Vagina (tissue), 2 donors: ENCODE measurements at regions not wholly inside any gene's neighbourhood (a gene's known extent, or its start where the extent isn't known, plus 50 kb on each side); places are given as distances from the start of the nearest gene placed in this dataset.

Experiments
- DNase-seq, 2 donors: peaks; one replicate each; pipeline ENCODE4 v3.0.0-alpha.2; 2017; ENCODE audit errors: extremely low spot score in 2 of 2
- H3K27ac ChIP-seq: fragments of 200-600 bp; sonication (generic); one replicate; pipeline ENCODE4 v1.5.1; 2019
- H3K27me3 ChIP-seq: fragments of 200-600 bp; sonication (generic); one replicate; pipeline ENCODE4 v1.5.1; 2019
- H3K36me3 ChIP-seq, 2 donors: fragments of 200-600 bp; sonication (generic); one replicate each; pipeline ENCODE4 v1.5.1; 2017 to 2019
- H3K4me1 ChIP-seq: fragments of 200-600 bp; sonication (generic); one replicate; pipeline ENCODE4 v1.5.1; 2019
- H3K4me3 ChIP-seq, 2 donors: fragments of 200-600 bp; sonication (generic); 1 replicate in 1 of 2; 2 replicates in 1 of 2; pipeline ENCODE4 v1.5.1; 2016 to 2019
- H3K9me3 ChIP-seq: fragments of 200-600 bp; sonication (generic); one replicate; pipeline ENCODE4 v1.5.1; 2019
- CTCF ChIP-seq, 3 experiments: fragments of 450-650 bp in 2 of 3; fragments of 200-600 bp in 1 of 3; sonication (generic) in 1 of 3; IDR thresholded peaks; one replicate each; pipeline ENCODE4 v1.5.1; 2017 to 2019; ENCODE audit warnings: antibody characterized with exemption in 3 of 3, mild to moderate bottlenecking in 2 of 3, moderate library complexity in 2 of 3
- POLR2A ChIP-seq, 2 donors: fragments of 450-650 bp; IDR thresholded peaks; one replicate each; pipeline ENCODE4 v1.6.1; 2017; ENCODE audit warnings: antibody characterized with exemption in 2 of 2, mild to moderate bottlenecking in 2 of 2, moderate library complexity in 2 of 2
- POLR2AphosphoS5 ChIP-seq, 2 donors: sonication (generic); formaldehyde crosslinking; IDR thresholded peaks; one replicate each; pipeline ENCODE4 v1.9.0; 2017; ENCODE audit warnings: antibody characterized with exemption in 2 of 2, mild to moderate bottlenecking in 2 of 2, low read depth in 1 of 2; ENCODE audit not compliant: insufficient read depth in 1 of 2
- intact Hi-C: fragments of 100-400 bp; cut with DNase I; formaldehyde crosslinking; loops from one replicate; pipeline ENCODE4 v1.15.1; 2023

DNA sequence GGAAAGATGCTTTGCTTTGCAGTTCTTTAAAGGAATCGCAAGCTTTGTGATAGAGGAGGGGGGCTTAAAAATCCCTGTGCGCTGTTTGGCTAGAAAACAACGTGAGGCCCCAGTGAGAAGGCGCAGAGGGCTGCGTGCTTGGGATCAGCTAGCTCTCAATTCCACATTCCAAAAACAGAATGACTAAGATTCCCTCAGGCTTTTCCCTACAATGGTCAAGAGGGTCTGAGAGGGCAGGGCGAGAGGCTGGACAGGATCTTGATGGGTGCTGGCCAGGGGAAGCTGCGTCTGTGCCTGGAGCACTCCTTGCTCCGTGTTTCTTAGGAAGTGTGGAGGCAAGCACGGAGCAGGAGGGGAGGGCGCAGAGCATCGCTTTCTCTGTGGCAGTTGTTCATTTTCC lies 72.1 kb upstream of the INHBA start:
- H3K4me1 ChIP-seq = no peaks in the 10 kb centered on the region
- DNase-seq = no peak

GRCh38 chr7:41773756-41774155 lies 70.9 kb upstream of the INHBA start:
- Histone ChIP-seq H3K27me3 (no peaks in the 10 kb centered on the region), H3K36me3 (no peaks in the 10 kb centered on the region), H3K4me1 (no peaks in the 10 kb centered on the region), H3K4me3 (no peak overlapping the region), H3K27ac (no peak overlapping the region), H3K9me3 (no peaks in the 10 kb centered on the region)
- intact Hi-C loops = no loop called here
- TF ChIP-seq POLR2A (IDR thresholded peaks at IDR 0.05) (no peak), POLR2AphosphoS5 (IDR thresholded peaks at IDR 0.05; ENCODE audit: insufficient read depth in 1 of 2, low read depth in 1 of 2) (no peak), CTCF (IDR thresholded peaks at IDR 0.05) (no peak)
- no peak for DNase-seq

More for the DNA sequence above, 72.1 kb upstream of the INHBA start:
- H3K36me3 ChIP-seq = no peaks in the 10 kb centered on the region
- no peak for TF ChIP-seq POLR2A (IDR thresholded peaks at IDR 0.05)
- no peak for TF ChIP-seq CTCF (IDR thresholded peaks at IDR 0.05)
- TF ChIP-seq POLR2AphosphoS5 (IDR thresholded peaks at IDR 0.05; ENCODE audit: insufficient read depth in 1 of 2, low read depth in 1 of 2) = no peak
- no peaks in the 10 kb centered on the region for H3K9me3 ChIP-seq
- no peak overlapping the region for H3K27ac ChIP-seq
- H3K27me3 ChIP-seq = no peaks in the 10 kb centered on the region
- intact Hi-C loops = no loop called here
- no peak overlapping the region for H3K4me3 ChIP-seq

DNA sequence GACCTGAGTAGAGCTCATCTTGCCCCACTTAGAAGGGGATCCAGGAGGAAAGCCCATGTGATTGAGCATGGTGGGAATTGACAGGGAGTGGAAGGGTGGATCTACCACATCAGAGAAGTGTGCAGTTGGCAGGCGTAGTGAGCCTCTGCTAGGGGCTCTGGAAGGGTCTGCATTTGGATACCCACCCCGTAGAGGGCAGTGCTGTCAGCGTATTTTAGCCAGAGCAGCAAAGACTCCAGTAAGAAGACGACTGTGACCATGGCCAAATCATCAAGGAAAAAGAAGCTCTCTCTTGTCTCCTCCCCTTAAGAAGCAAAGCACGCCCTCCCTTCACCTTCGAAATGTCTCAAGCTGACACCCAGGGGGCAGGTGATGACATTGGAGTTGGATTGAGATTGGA lies 68.8 kb upstream of the INHBA start:
- no peak for TF ChIP-seq POLR2A (IDR thresholded peaks at IDR 0.05)
- TF ChIP-seq POLR2AphosphoS5 (IDR thresholded peaks at IDR 0.05; ENCODE audit: insufficient read depth in 1 of 2, low read depth in 1 of 2) = no peak
- no peak for TF ChIP-seq CTCF (IDR thresholded peaks at IDR 0.05)
- DNase-seq = no peak
- H3K27ac ChIP-seq = no peak overlapping the region
- no peaks in the 10 kb centered on the region for H3K4me1 ChIP-seq
- H3K4me3 ChIP-seq = no peak overlapping the region
- H3K27me3 ChIP-seq = no peaks in the 10 kb centered on the region
- no peaks in the 10 kb centered on the region for H3K36me3 ChIP-seq
- no peaks in the 10 kb centered on the region for H3K9me3 ChIP-seq
- intact Hi-C loops = no loop called here

- Histone ChIP-seq H3K36me3 (no peaks in the 10 kb centered on the region), H3K4me1 (no peaks in the 10 kb centered on the region), H3K27ac (no peak overlapping the region), H3K9me3 (no peaks in the 10 kb centered on the region), H3K4me3 (no peak overlapping the region), H3K27me3 (no peaks in the 10 kb centered on the region)
- intact Hi-C loops = no loop called here
- TF ChIP-seq POLR2AphosphoS5 (IDR thresholded peaks at IDR 0.05; ENCODE audit: insufficient read depth in 1 of 2, low read depth in 1 of 2) = no peak
- TF ChIP-seq CTCF (IDR thresholded peaks at IDR 0.05) = no peak
- TF ChIP-seq POLR2A (IDR thresholded peaks at IDR 0.05) = no peak
- DNase-seq = no peak
Observed at GRCh38 chr7:41769162-41769561, 66.3 kb upstream of the INHBA start.

DNA sequence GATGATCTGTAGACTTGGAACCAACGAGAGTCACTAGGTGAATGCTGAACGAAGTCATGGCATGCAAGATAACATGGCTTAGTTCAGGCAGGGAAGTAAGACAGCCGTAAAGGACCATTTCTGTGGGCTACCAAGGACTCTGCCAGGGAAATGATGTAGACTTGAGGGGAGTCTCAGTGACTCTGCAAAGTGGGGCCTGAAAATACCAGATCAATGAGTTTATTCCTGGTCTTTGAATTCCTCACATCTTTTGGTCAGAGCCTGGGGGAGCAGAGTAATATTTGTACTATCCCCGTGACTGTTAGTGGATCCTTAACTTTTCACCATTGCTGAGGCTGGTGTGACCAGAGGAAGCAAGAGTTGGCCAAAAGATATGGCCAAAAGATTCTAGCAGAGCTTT lies 60.7 kb upstream of the INHBA start:
- no peak for DNase-seq
- Histone ChIP-seq H3K4me3 (no peak overlapping the region), H3K4me1 (no peaks in the 10 kb centered on the region), H3K36me3 (no peaks in the 10 kb centered on the region), H3K27ac (no peak overlapping the region), H3K9me3 (no peaks in the 10 kb centered on the region), H3K27me3 (no peaks in the 10 kb centered on the region)
- TF ChIP-seq POLR2A (IDR thresholded peaks at IDR 0.05) = no peak
- no peak for TF ChIP-seq POLR2AphosphoS5 (IDR thresholded peaks at IDR 0.05; ENCODE audit: insufficient read depth in 1 of 2, low read depth in 1 of 2)
- no peak for TF ChIP-seq CTCF (IDR thresholded peaks at IDR 0.05)
- intact Hi-C loops = no loop called here
